BJ (cell line): ENCODE measurements at regions not wholly inside any gene's neighbourhood (a gene's known extent, or its start where the extent isn't known, plus 50 kb on each side); places are given as distances from the start of the nearest gene placed in this dataset.

ENCODE experiments used
- CTCF ChIA-PET: fragments of 350-600 bp; formaldehyde crosslinking; extraction: SDS; loops from one replicate; lab custom pipeline; 2021; ENCODE audit warnings: antibody characterized with exemption, inconsistent platforms; lab: Yijun Ruan, JAX
- POLR2A ChIA-PET: fragments of 300-600 bp; sonication (Branson Sonifier 250); formaldehyde crosslinking; extraction: SDS; loops from one replicate; lab custom pipeline; 2021; ENCODE audit warnings: antibody characterized with exemption; lab: Charles Lee
- DNase-seq: peaks from one replicate; pipeline ENCODE4 v3.0.0-alpha.2; 2011; ENCODE audit warnings: low read depth
- H3K27me3 ChIP-seq: 2 replicates; pipeline ENCODE4 v1.6.0; 2011; ENCODE audit warnings: low read length; ENCODE audit not compliant: control insufficient read depth, insufficient read depth
- H3K36me3 ChIP-seq: 2 replicates; pipeline ENCODE4 v1.5.1; 2011; ENCODE audit warnings: low read length; ENCODE audit not compliant: control insufficient read depth, insufficient read depth
- H3K4me3 ChIP-seq: 2 replicates; pipeline ENCODE4 v1.5.1; 2011; ENCODE audit warnings: low read depth, mild to moderate bottlenecking, control low read depth, low read length
- TF ChIP-seq, protein P1 (sequence below): IDR thresholded peaks from 2 replicates; pipeline ENCODE4 v1.5.1; 2011; ENCODE audit warnings: low read depth, mild to moderate bottlenecking, control low read depth, inconsistent platforms, low read length, moderate library complexity; ENCODE audit not compliant: insufficient read depth

DNA sequence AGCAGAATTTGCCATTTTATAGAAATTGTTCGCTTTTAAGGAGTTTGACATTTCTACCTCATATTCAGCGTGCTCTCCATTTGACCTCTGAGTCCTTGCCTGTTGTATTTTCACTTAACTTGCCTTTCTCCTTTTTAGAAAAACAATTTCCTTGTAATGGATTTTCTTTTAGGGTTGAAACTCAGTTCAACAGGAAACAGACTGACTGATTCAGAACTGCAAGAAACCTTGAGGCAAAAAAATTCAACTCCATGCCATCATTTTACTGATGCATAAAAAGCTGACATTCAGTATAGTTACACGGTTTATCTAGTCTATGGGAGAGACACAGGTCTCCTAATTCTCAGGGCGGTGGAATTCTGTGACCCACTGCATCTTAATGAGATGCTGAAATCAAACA lies 59.8 kb downstream of the MRPS30 start:
- TF ChIP-seq, protein P1, sequence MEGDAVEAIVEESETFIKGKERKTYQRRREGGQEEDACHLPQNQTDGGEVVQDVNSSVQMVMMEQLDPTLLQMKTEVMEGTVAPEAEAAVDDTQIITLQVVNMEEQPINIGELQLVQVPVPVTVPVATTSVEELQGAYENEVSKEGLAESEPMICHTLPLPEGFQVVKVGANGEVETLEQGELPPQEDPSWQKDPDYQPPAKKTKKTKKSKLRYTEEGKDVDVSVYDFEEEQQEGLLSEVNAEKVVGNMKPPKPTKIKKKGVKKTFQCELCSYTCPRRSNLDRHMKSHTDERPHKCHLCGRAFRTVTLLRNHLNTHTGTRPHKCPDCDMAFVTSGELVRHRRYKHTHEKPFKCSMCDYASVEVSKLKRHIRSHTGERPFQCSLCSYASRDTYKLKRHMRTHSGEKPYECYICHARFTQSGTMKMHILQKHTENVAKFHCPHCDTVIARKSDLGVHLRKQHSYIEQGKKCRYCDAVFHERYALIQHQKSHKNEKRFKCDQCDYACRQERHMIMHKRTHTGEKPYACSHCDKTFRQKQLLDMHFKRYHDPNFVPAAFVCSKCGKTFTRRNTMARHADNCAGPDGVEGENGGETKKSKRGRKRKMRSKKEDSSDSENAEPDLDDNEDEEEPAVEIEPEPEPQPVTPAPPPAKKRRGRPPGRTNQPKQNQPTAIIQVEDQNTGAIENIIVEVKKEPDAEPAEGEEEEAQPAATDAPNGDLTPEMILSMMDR = no peak
- Histone ChIP-seq H3K27me3 (no peaks in the 10 kb centered on the region), H3K36me3 (no peaks in the 10 kb centered on the region), H3K4me3 (no peak overlapping the region)
- CTCF ChIA-PET = no interaction called here
- no peak for DNase-seq
- POLR2A ChIA-PET = no interaction called here

DNA sequence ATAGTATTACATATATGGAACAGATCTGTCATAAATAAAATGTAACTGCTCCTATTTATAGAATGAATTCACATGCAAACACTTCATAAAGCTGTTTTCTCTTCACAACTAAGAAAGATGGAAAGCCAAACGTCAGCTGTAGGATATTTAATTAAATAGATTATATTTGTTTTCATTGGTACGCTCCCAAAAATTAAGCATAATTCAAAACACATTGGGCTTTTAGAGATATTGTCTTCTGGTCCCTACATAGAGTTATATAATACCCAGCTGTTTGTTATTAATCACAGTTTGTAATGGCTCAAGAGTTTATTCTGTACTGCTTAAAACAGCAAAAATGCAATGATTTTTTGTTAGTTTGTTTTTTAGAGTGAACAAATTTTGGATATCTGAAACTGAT lies 61.2 kb downstream of the MRPS30 start:
- Histone ChIP-seq H3K4me3 (no peak overlapping the region), H3K36me3 (no peaks in the 10 kb centered on the region), H3K27me3 (no peaks in the 10 kb centered on the region)
- no peak for DNase-seq
- ChIA-PET POLR2A (no interaction called here), CTCF (no interaction called here)
- TF ChIP-seq, protein P1 = no peak

DNA sequence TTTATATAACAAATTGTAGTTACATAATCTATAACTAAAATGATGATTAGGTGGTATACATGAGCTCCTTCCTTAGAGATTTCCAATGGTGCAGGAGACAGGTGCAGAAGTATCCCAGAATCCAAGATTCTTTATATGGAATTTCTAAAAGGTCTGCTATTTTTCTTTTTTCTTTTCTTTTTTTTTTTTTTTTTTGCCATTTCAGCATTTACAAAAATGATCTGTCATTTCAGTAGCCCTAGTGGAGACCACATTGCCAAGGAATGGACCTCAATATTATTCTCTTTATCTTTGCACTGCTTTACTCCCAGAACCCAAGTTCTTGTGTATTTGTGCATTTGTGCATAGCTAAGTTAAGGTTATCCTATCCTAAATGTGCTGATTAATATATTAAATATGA lies 61.7 kb downstream of the MRPS30 start:
- POLR2A ChIA-PET = no interaction called here
- CTCF ChIA-PET = no interaction called here
- Histone ChIP-seq H3K36me3 (no peaks in the 10 kb centered on the region), H3K27me3 (no peaks in the 10 kb centered on the region), H3K4me3 (no peak overlapping the region)
- no peak for DNase-seq
- TF ChIP-seq, protein P1 = no peak

DNA sequence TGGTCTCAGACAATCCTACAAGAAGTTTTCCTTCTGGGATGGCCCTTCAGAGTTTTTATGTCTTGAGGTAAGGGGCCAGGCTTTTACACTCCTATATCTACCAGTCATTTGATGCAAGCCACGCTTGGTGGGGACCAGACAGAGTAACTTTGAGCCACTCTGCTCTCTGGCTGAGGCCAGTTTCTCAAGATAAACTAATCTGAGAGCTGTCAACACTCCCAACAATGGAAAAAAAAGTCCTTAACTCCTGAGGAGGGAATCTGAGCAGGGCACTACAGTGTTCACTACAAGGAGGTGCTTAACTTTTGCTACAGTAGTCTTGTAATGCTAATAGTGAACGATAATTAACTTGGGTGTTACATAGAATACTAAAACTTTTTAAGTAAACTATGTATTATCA lies 62.7 kb downstream of the MRPS30 start:
- TF ChIP-seq, protein P1 = no peak
- POLR2A ChIA-PET = no interaction called here
- H3K4me3 ChIP-seq = no peak overlapping the region
- CTCF ChIA-PET = no interaction called here
- DNase-seq = no peak
- H3K36me3 ChIP-seq = no peaks in the 10 kb centered on the region
- no peaks in the 10 kb centered on the region for H3K27me3 ChIP-seq

DNA sequence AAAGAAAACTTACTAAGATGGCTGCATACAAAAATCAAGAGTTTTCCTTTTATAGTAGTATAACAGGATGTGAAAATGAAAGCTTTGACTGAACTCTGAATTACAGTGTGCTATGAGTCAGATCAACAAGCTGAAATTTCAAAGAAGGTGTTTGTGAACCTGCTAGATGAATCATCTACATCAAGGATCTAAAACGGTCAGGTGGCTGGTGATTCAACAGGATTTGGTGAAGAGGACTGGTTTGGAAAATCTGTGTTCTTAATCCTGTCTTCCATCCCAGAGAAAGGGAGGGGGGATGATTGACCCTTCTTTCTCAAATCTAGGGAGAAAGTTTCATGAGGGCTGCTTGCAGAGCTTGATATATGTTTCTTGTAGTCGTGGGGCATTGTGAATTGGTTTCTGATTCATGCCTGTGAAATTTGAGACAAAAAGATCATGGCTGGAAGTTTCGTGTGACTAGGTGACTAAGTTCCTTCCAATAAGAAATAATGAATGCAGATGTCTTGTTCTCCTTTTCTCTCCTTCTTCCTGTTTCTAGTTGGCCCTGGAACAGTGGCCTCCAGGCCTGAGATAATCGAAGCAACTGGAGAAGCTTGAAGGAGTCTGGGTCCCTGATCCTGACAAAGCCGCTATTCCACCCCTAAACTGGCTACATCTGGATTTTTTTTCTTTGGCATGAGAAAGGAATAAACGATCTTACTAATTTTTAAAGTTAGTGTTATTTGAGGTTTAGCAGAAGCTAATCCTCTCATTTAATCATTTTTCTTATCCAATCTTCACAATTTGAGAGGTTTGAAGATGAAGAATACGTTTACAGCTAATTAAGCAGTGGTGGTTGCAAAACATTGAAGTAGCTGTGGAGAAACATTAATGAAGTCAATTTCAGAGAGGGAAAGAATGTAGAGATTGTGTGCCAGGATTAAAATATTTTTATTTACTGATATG lies 67.2 kb downstream of the MRPS30 start:
- DNase-seq = no peak
- POLR2A ChIA-PET = no interaction called here

More for the DNA sequence above, 67.2 kb downstream of the MRPS30 start:
- CTCF ChIA-PET = no interaction called here
- Histone ChIP-seq H3K36me3 (no peaks in the 10 kb centered on the region), H3K4me3 (no peak overlapping the region), H3K27me3 (no peaks in the 10 kb centered on the region)
- TF ChIP-seq, protein P1 = no peak
